Gastroesophageal sphincter (tissue), 4 donors: ENCODE measurements at regions not wholly inside any gene's neighbourhood (a gene's known extent, or its start where the extent isn't known, plus 50 kb on each side); places are given as distances from the start of the nearest gene placed in this dataset.
A peak's percentile ranks its signal among the peaks of the same experiment; 100 is the strongest.

ENCODE experiments used
- ATAC-seq: fragments of 150-250 bp; one replicate; pipeline ENCODE4 v1.9.1; 2016; ENCODE audit warnings: mild to moderate bottlenecking, moderate library complexity
- H3K27ac ChIP-seq, 4 donors: fragments of 200-600 bp; sonication (generic) in 3 of 4; 1 replicate in 3 of 4; 2 replicates in 1 of 4; pipeline ENCODE4 v1.5.1; 2016 to 2019
- H3K27me3 ChIP-seq: fragments of 200-600 bp; sonication (generic); one replicate; pipeline ENCODE4 v1.5.1; 2019
- H3K36me3 ChIP-seq, 2 donors: fragments of 200-600 bp; sonication (generic); one replicate each; pipeline ENCODE4 v1.5.1; 2019; ENCODE audit warnings: control low read depth in 1 of 2
- H3K4me1 ChIP-seq, 3 donors: fragments of 200-600 bp; sonication (generic); 1 replicate in 2 of 3; 2 replicates in 1 of 3; pipeline ENCODE4 v1.5.1; 2016 to 2019; ENCODE audit warnings: control low read depth in 2 of 3
- H3K4me3 ChIP-seq, 2 donors: fragments of 200-600 bp; sonication (generic); one replicate each; pipeline ENCODE4 v1.5.1; 2019; ENCODE audit warnings: mild to moderate bottlenecking in 1 of 2, moderate library complexity in 1 of 2
- H3K9me3 ChIP-seq, 3 donors: fragments of 200-600 bp; sonication (generic); one replicate each; pipeline ENCODE4 v1.5.1; 2017 to 2019; ENCODE audit warnings: control low read depth in 2 of 3
- EP300 ChIP-seq: sonication (generic); formaldehyde crosslinking; IDR thresholded peaks from one replicate; pipeline ENCODE4 v1.6.1; 2017; ENCODE audit warnings: antibody characterized with exemption, mild to moderate bottlenecking
- POLR2A ChIP-seq, 2 donors: fragments of 450-650 bp; IDR thresholded peaks; one replicate each; pipeline ENCODE4 v1.6.1; 2017; ENCODE audit warnings: antibody characterized with exemption in 2 of 2, mild to moderate bottlenecking in 2 of 2, moderate library complexity in 1 of 2
- POLR2AphosphoS5 ChIP-seq: sonication (generic); formaldehyde crosslinking; IDR thresholded peaks from one replicate; pipeline ENCODE4 v1.6.1; 2017; ENCODE audit warnings: antibody characterized with exemption
- WGBS, 2 donors: methylation state at CpG; one replicate each; pipeline ENCODE4 v1.1.5; 2018; ENCODE audit warnings: low coverage in 1 of 2; 5-methylcytosine and 5-hydroxymethylcytosine counted together
- TF ChIP-seq, protein P1 (sequence below), 4 experiments: fragments of 200-600 bp in 2 of 4; fragments of 450-650 bp in 2 of 4; sonication (generic) in 1 of 4; IDR thresholded peaks; one replicate each; pipeline ENCODE4 v1.5.1; 2017 to 2019; ENCODE audit warnings: antibody characterized with exemption in 4 of 4, mild to moderate bottlenecking in 2 of 4, moderate library complexity in 2 of 4

- H3K4me3 ChIP-seq = no peak overlapping the region
- WGBS, 2 donors = 57% methylated on average over 1 of the region's 2 CpGs; no CpG with 5 or more reads in 1 of the 2 donors
- H3K27me3 ChIP-seq = no peaks in the 10 kb centered on the region
- H3K36me3 ChIP-seq = no peaks in the 10 kb centered on the region
- H3K4me1 ChIP-seq = no peaks in the 10 kb centered on the region
- no peaks in the 10 kb centered on the region for H3K9me3 ChIP-seq
- H3K27ac ChIP-seq = no peak overlapping the region
- no peak for TF ChIP-seq POLR2A (IDR thresholded peaks at IDR 0.05)
- TF ChIP-seq, protein P1, sequence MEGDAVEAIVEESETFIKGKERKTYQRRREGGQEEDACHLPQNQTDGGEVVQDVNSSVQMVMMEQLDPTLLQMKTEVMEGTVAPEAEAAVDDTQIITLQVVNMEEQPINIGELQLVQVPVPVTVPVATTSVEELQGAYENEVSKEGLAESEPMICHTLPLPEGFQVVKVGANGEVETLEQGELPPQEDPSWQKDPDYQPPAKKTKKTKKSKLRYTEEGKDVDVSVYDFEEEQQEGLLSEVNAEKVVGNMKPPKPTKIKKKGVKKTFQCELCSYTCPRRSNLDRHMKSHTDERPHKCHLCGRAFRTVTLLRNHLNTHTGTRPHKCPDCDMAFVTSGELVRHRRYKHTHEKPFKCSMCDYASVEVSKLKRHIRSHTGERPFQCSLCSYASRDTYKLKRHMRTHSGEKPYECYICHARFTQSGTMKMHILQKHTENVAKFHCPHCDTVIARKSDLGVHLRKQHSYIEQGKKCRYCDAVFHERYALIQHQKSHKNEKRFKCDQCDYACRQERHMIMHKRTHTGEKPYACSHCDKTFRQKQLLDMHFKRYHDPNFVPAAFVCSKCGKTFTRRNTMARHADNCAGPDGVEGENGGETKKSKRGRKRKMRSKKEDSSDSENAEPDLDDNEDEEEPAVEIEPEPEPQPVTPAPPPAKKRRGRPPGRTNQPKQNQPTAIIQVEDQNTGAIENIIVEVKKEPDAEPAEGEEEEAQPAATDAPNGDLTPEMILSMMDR (IDR thresholded peaks at IDR 0.05) = no peak
- TF ChIP-seq EP300 = no peak
- TF ChIP-seq POLR2AphosphoS5 = no peak
- ATAC-seq = no peak
These were observed 91.0 kb downstream of the UNC5CL start for GRCh38 chr6:40947876-40948526.

DNA sequence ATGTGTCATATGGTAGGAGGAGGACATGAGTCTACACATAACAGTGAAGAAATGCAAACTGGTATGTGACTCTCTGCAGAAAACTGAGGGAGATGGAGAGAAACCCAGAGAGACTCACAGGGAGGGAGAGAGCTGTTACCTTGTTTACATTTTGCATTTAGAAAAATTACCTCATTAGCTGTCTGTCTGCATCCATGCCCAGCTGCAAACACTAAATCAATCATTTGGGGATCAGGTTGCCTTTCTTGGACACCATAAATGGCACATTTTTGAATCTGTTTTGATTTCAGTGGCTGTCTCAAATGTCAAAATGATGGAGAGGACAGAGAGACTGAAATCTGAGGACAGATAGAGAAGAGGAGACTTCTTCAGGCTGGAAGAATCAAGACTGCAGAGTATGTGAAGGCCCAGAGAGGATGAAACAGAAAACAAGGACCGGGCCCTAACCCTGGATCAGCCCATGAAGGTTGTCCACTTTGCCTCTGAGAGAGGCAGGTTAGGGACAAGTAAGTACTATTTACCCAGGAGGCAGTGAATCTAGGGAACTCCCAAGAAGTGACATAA, 92.2 kb downstream of the UNC5CL start:
- TF ChIP-seq EP300 (no peak), POLR2AphosphoS5 (no peak)
- TF ChIP-seq, protein P1 (IDR thresholded peaks at IDR 0.05) = no peak
- no peaks in the 10 kb centered on the region for H3K4me1 ChIP-seq
- H3K4me3 ChIP-seq = no peak overlapping the region
- ATAC-seq = no peak
- no peak overlapping the region for H3K27ac ChIP-seq
- H3K9me3 ChIP-seq = no peaks in the 10 kb centered on the region
- no peaks in the 10 kb centered on the region for H3K36me3 ChIP-seq
- H3K27me3 ChIP-seq = no peaks in the 10 kb centered on the region
- WGBS, 2 donors = 89 to 100% methylated on average over 1 of the region's 1 CpG

DNA sequence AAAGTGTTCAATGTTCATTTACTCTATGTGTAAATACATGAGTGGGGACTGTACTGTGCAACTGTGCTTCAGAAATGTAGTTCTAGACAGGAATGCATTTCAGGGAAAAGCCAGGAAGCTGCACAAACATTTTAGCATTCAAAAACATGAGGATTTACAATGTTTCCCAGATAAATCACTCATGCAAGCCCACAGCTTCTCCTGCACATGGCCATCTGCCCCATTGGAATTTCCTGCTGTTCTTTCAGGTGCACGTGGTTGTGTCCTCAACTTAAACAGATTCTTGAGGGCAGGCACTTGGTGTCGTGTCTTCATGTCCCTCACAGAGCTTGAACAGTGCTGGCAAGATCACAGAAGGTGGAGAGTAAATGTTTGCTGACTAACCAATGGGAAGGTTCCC, 101.5 kb downstream of the UNC5CL start:
- no peak for ATAC-seq
- WGBS, 2 donors = 34 to 38% methylated on average over 1 to 2 of the region's 2 CpGs
- TF ChIP-seq POLR2A (IDR thresholded peaks at IDR 0.05) = no peak

DNA sequence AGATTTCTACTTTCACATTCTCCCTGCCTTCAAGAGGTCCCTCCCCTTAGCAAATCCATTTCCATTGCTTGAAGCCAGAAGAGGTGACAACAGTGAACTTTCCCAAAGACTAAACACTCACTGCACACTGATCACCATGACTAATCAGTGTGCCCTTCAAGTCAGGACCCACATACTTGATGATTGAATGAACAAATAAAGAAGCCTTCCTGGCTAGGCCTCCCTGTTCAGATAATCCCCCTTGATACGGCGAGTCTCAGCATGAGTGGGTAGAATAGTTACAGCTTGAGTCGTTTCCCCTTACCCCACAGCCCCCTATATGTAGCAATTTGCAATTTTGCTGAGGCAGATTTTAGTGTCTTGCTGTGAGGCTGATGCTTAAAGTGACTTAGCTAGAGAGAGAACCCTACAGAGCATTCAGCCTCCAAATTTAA, 102.2 kb downstream of the UNC5CL start:
- WGBS, 2 donors = 35% methylated on average over 3 of the region's 3 CpGs; no CpG with 5 or more reads in 1 of the 2 donors
- no peak for ATAC-seq
- no peak overlapping the region for H3K4me3 ChIP-seq
- TF ChIP-seq EP300 (no peak), POLR2AphosphoS5 (peak; percentile 34)
- no peaks in the 10 kb centered on the region for H3K9me3 ChIP-seq
- H3K4me1 ChIP-seq = no peaks in the 10 kb centered on the region
- H3K27ac ChIP-seq = no peak overlapping the region
- no peaks in the 10 kb centered on the region for H3K27me3 ChIP-seq
- H3K36me3 ChIP-seq = no peaks in the 10 kb centered on the region

More for the DNA sequence above, 101.5 kb downstream of the UNC5CL start:
- H3K36me3 ChIP-seq = no peaks in the 10 kb centered on the region
- H3K9me3 ChIP-seq = no peaks in the 10 kb centered on the region
- H3K27ac ChIP-seq = no peak overlapping the region
- no peak overlapping the region for H3K4me3 ChIP-seq
- H3K27me3 ChIP-seq = no peaks in the 10 kb centered on the region
- no peaks in the 10 kb centered on the region for H3K4me1 ChIP-seq

DNA sequence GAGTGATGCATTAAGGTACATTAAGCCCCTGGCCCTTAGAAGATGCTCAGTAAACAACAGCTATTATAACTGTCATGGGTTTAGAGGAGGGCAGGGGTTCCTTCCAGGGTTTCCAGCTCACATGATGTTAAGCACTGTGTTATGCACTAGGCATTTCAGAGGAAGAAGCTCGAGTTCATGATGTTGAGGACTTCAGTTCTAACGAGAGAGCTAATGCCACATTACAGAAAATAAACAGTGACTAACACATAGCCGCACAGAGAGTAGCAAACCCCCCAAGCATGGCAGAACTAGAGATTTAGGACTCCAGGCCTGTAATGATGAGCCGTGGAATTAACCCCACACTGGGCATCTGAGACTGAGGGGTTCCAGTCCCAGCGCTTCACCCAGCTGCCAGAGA, 105.2 kb downstream of the UNC5CL start:
- H3K9me3 ChIP-seq = no peaks in the 10 kb centered on the region
- WGBS, 2 donors = 98 to 100% methylated on average over 2 to 4 of the region's 5 CpGs
- H3K27me3 ChIP-seq = no peaks in the 10 kb centered on the region
- no peaks in the 10 kb centered on the region for H3K36me3 ChIP-seq
- ATAC-seq = no peak
- H3K4me3 ChIP-seq = no peak overlapping the region
- H3K4me1 ChIP-seq = no peaks in the 10 kb centered on the region
- no peak for TF ChIP-seq POLR2AphosphoS5
- TF ChIP-seq, protein P1 (IDR thresholded peaks at IDR 0.05) = no peak
- no peak for TF ChIP-seq EP300
- H3K27ac ChIP-seq = no peak overlapping the region

GRCh38 chr6:40932953-40933352, 106.1 kb downstream of the UNC5CL start:
- no peak for ATAC-seq
- Histone ChIP-seq H3K27me3 (no peaks in the 10 kb centered on the region), H3K27ac (no peak overlapping the region), H3K36me3 (no peaks in the 10 kb centered on the region), H3K4me1 (no peaks in the 10 kb centered on the region), H3K4me3 (no peak overlapping the region), H3K9me3 (no peaks in the 10 kb centered on the region)
- 96 to 100% methylated on average over 5 to 6 of the region's 6 CpGs for WGBS, 2 donors
- TF ChIP-seq POLR2A (IDR thresholded peaks at IDR 0.05) (no peak), POLR2AphosphoS5 (no peak), EP300 (no peak)
- TF ChIP-seq, protein P1 (IDR thresholded peaks at IDR 0.05) = no peak
